ENCODE measurements at regions not wholly inside any gene's neighbourhood (a gene's known extent, or its start where the extent isn't known, plus 50 kb on each side); places are given as distances from the start of the nearest gene placed in this dataset.

GRCh38 chr9:135188681-135189151, 101.2 kb downstream of the OLFM1 start:
- TF ChIP-seq EZH2phosphoT487 (conservative IDR thresholded peaks at IDR 0.05; ENCODE audit: low read length) (no peak), CTCF (IDR thresholded peaks at IDR 0.05; ENCODE audit: insufficient read depth, low read length, poor library complexity, severe bottlenecking) (no peak)
- H3K9me2 ChIP-seq (replicated peaks; ENCODE audit: insufficient read depth, low read length) = no peaks in the 10 kb centered on the region
- no peaks in the 10 kb centered on the region for H3K27me3 ChIP-seq (ENCODE audit: low read length)
- no peaks in the 10 kb centered on the region for H4K20me1 ChIP-seq (ENCODE audit: low read depth, low read length)
- H3K9me3 ChIP-seq (ENCODE audit: insufficient read depth, low read length) = no peaks in the 10 kb centered on the region
- no peak overlapping the region for H3K9ac ChIP-seq (ENCODE audit: low read length)
- H3K36me3 ChIP-seq (ENCODE audit: low read length) = no peaks in the 10 kb centered on the region
- H2AFZ ChIP-seq (ENCODE audit: low read depth, low read length, severe bottlenecking) = no peak overlapping the region
- no peak overlapping the region for H3K4me3 ChIP-seq (ENCODE audit: insufficient read depth, low read length, poor library complexity, severe bottlenecking)
- no peaks in the 10 kb centered on the region for H3K79me2 ChIP-seq (ENCODE audit: insufficient read depth, low read length)
- no peak overlapping the region for H3K27ac ChIP-seq (ENCODE audit: low read depth, low read length)
- no peak overlapping the region for H3K4me2 ChIP-seq (ENCODE audit: low read depth, low read length, poor library complexity, severe bottlenecking)
- H3F3A ChIP-seq (ENCODE audit: insufficient read depth) = no peaks in the 10 kb centered on the region

GRCh38 chr9:135189497-135189896, 102.0 kb downstream of the OLFM1 start:
- Histone ChIP-seq H3K9ac (ENCODE audit: low read length) (no peak overlapping the region), H3K79me2 (ENCODE audit: insufficient read depth, low read length) (no peaks in the 10 kb centered on the region), H3K36me3 (ENCODE audit: low read length) (no peaks in the 10 kb centered on the region), H3K27ac (ENCODE audit: low read depth, low read length) (no peak overlapping the region), H3K27me3 (ENCODE audit: low read length) (no peaks in the 10 kb centered on the region), H4K20me1 (ENCODE audit: low read depth, low read length) (no peaks in the 10 kb centered on the region), H3K9me2 (replicated peaks; ENCODE audit: insufficient read depth, low read length) (no peaks in the 10 kb centered on the region), H3K4me2 (ENCODE audit: low read depth, low read length, poor library complexity, severe bottlenecking) (no peak overlapping the region), H2AFZ (ENCODE audit: low read depth, low read length, severe bottlenecking) (no peak overlapping the region), H3F3A (ENCODE audit: insufficient read depth) (no peaks in the 10 kb centered on the region), H3K9me3 (ENCODE audit: insufficient read depth, low read length) (no peaks in the 10 kb centered on the region), H3K4me3 (ENCODE audit: insufficient read depth, low read length, poor library complexity, severe bottlenecking) (no peak overlapping the region)
- TF ChIP-seq CTCF (IDR thresholded peaks at IDR 0.05; ENCODE audit: insufficient read depth, low read length, poor library complexity, severe bottlenecking) = no peak
- no peak for TF ChIP-seq EZH2phosphoT487 (conservative IDR thresholded peaks at IDR 0.05; ENCODE audit: low read length)

GRCh38 chr9:135190789-135191577, 103.5 kb downstream of the OLFM1 start:
- Histone ChIP-seq H3K27me3 (ENCODE audit: low read length) (no peaks in the 10 kb centered on the region), H3K9ac (ENCODE audit: low read length) (no peak overlapping the region), H3K9me3 (ENCODE audit: insufficient read depth, low read length) (no peaks in the 10 kb centered on the region), H4K20me1 (ENCODE audit: low read depth, low read length) (no peaks in the 10 kb centered on the region), H3K36me3 (ENCODE audit: low read length) (no peaks in the 10 kb centered on the region), H3F3A (ENCODE audit: insufficient read depth) (no peaks in the 10 kb centered on the region), H3K9me2 (replicated peaks; ENCODE audit: insufficient read depth, low read length) (no peaks in the 10 kb centered on the region), H3K27ac (ENCODE audit: low read depth, low read length) (no peak overlapping the region), H2AFZ (ENCODE audit: low read depth, low read length, severe bottlenecking) (no peak overlapping the region), H3K79me2 (ENCODE audit: insufficient read depth, low read length) (no peaks in the 10 kb centered on the region), H3K4me3 (ENCODE audit: insufficient read depth, low read length, poor library complexity, severe bottlenecking) (no peak overlapping the region), H3K4me2 (ENCODE audit: low read depth, low read length, poor library complexity, severe bottlenecking) (no peak overlapping the region)
- TF ChIP-seq EZH2phosphoT487 (conservative IDR thresholded peaks at IDR 0.05; ENCODE audit: low read length) = no peak
- no peak for TF ChIP-seq CTCF (IDR thresholded peaks at IDR 0.05; ENCODE audit: insufficient read depth, low read length, poor library complexity, severe bottlenecking)
